DND-41 (cell line): ENCODE measurements at regions not wholly inside any gene's neighbourhood (a gene's known extent, or its start where the extent isn't known, plus 50 kb on each side); places are given as distances from the start of the nearest gene placed in this dataset.

ENCODE experiments used
- ATAC-seq: fragments of 200-7000 bp; cut with Tn5 transposase; 3 replicates; pipeline ENCODE4 v1.9.1; 2021; ENCODE audit warnings: low read depth; ENCODE audit not compliant: insufficient read depth
- DNase-seq: peaks from one replicate; pipeline ENCODE4 v3.0.0-alpha.2; 2020
- H2AFZ ChIP-seq: 2 replicates; pipeline ENCODE4 v1.6.0; 2012; ENCODE audit warnings: low read depth, low read length
- H3K27ac ChIP-seq: 2 replicates; pipeline ENCODE4 v1.5.1; 2012; ENCODE audit warnings: low read length, inconsistent platforms
- H3K27me3 ChIP-seq: fragments of 200-600 bp; sonication (generic); 2 replicates; pipeline ENCODE4 v1.6.0; 2012; ENCODE audit warnings: low read length, mild to moderate bottlenecking, inconsistent platforms; ENCODE audit not compliant: insufficient read depth, poor library complexity
- H3K36me3 ChIP-seq: 2 replicates; pipeline ENCODE4 v1.5.1; 2012; ENCODE audit warnings: low read length, inconsistent platforms; ENCODE audit not compliant: insufficient read depth
- H3K4me1 ChIP-seq: 2 replicates; pipeline ENCODE4 v1.5.1; 2012; ENCODE audit warnings: mild to moderate bottlenecking, low read length; ENCODE audit not compliant: insufficient read depth
- H3K4me2 ChIP-seq: 2 replicates; pipeline ENCODE4 v1.6.0; 2012; ENCODE audit warnings: mild to moderate bottlenecking, moderate library complexity, low read length, inconsistent platforms; ENCODE audit not compliant: insufficient read depth
- H3K4me3 ChIP-seq, 2 experiments: fragments of 200-600 bp in 1 of 2; shearing (Covaris generic) in 1 of 2; 2 replicates each; pipeline ENCODE4 v1.5.1; 2012 to 2016; ENCODE audit warnings: inconsistent platforms in 2 of 2, low read length in 2 of 2, mild to moderate bottlenecking in 2 of 2, low read depth in 1 of 2, moderate library complexity in 1 of 2
- H3K79me2 ChIP-seq: 2 replicates; pipeline ENCODE4 v1.6.0; 2012; ENCODE audit warnings: low read length, inconsistent platforms; ENCODE audit not compliant: insufficient read depth
- H3K9ac ChIP-seq: 2 replicates; pipeline ENCODE4 v1.6.0; 2012; ENCODE audit warnings: low read depth, mild to moderate bottlenecking, inconsistent platforms, low read length, moderate library complexity
- H3K9me3 ChIP-seq: 2 replicates; pipeline ENCODE4 v1.5.1; 2012; ENCODE audit warnings: low read length, moderate library complexity, mild to moderate bottlenecking, inconsistent platforms; ENCODE audit not compliant: insufficient read depth, severe bottlenecking
- H4K20me1 ChIP-seq: 2 replicates; pipeline ENCODE4 v1.6.0; 2012; ENCODE audit warnings: low read length; ENCODE audit not compliant: insufficient read depth
- CTCF ChIP-seq: IDR thresholded peaks from 2 replicates; pipeline ENCODE4 v1.5.1; 2012; ENCODE audit warnings: borderline replicate concordance, low read length, moderate library complexity, mild to moderate bottlenecking; ENCODE audit not compliant: poor library complexity, severe bottlenecking; ENCODE audit errors: extremely low read depth
- EZH2 ChIP-seq: IDR thresholded peaks from 3 replicates; pipeline ENCODE4 v1.6.1; 2012; ENCODE audit warnings: borderline replicate concordance, low read depth, mild to moderate bottlenecking, moderate library complexity, low read length, inconsistent platforms; ENCODE audit not compliant: severe bottlenecking

- H3K4me2 ChIP-seq: no peak overlapping the region
- H3K4me3 ChIP-seq: no peak overlapping the region
- no peaks in the 10 kb centered on the region for H3K27me3 ChIP-seq
- TF ChIP-seq EZH2: no peak
- no peak for TF ChIP-seq CTCF
- DNase-seq (no peak), ATAC-seq (no peak)
- H4K20me1 ChIP-seq: no peaks in the 10 kb centered on the region
- no peaks in the 10 kb centered on the region for H3K79me2 ChIP-seq
- H2AFZ ChIP-seq: no peak overlapping the region
- H3K9ac ChIP-seq: no peak overlapping the region
- H3K9me3 ChIP-seq: no peaks in the 10 kb centered on the region
- H3K4me1 ChIP-seq: peaks cover 10% of the 10 kb centered on the region; the same call in 1 of the 2 replicates
- no peaks in the 10 kb centered on the region for H3K36me3 ChIP-seq
- no peak overlapping the region for H3K27ac ChIP-seq
Observed at GRCh38 chr3:148493631-148494030, 204.1 kb upstream of the AGTR1 start.

- Histone ChIP-seq H2AFZ (no peak overlapping the region), H3K4me1 (peaks cover 10% of the 10 kb centered on the region; the same call in 1 of the 2 replicates), H3K79me2 (no peaks in the 10 kb centered on the region), H3K27me3 (no peaks in the 10 kb centered on the region), H4K20me1 (no peaks in the 10 kb centered on the region), H3K9me3 (no peaks in the 10 kb centered on the region), H3K9ac (no peak overlapping the region), H3K36me3 (no peaks in the 10 kb centered on the region), H3K27ac (no peak overlapping the region), H3K4me3 (no peak overlapping the region), H3K4me2 (no peak overlapping the region)
- no peak for TF ChIP-seq EZH2
- ATAC-seq (no peak), DNase-seq (no peak)
Observed at GRCh38 chr3:148494451-148494850, 203.3 kb upstream of the AGTR1 start.

- H3K79me2 ChIP-seq: no peaks in the 10 kb centered on the region
- no peak overlapping the region for H3K4me2 ChIP-seq
- DNase-seq (no peak), ATAC-seq (no peak)
- no peaks in the 10 kb centered on the region for H3K36me3 ChIP-seq
- no peaks in the 10 kb centered on the region for H4K20me1 ChIP-seq
- H3K9me3 ChIP-seq: no peaks in the 10 kb centered on the region
- H3K27me3 ChIP-seq: no peaks in the 10 kb centered on the region
- H2AFZ ChIP-seq: no peak overlapping the region
- no peak overlapping the region for H3K9ac ChIP-seq
- no peak overlapping the region for H3K4me3 ChIP-seq
- TF ChIP-seq EZH2 (no peak), CTCF (no peak)
- H3K27ac ChIP-seq: no peak overlapping the region
- H3K4me1 ChIP-seq: no peaks in the 10 kb centered on the region
Observed at GRCh38 chr3:148500881-148501280, 196.8 kb upstream of the AGTR1 start.

GRCh38 chr3:148510116-148510515 lies 187.6 kb upstream of the AGTR1 start:
- Histone ChIP-seq H3K27me3 (no peaks in the 10 kb centered on the region), H3K36me3 (no peaks in the 10 kb centered on the region), H3K9me3 (no peaks in the 10 kb centered on the region), H3K4me1 (no peaks in the 10 kb centered on the region), H3K79me2 (no peaks in the 10 kb centered on the region), H3K27ac (no peak overlapping the region), H3K9ac (no peak overlapping the region), H2AFZ (no peak overlapping the region), H3K4me3 (no peak overlapping the region), H4K20me1 (no peaks in the 10 kb centered on the region), H3K4me2 (no peak overlapping the region)
- ATAC-seq: no peak
- no peak for DNase-seq
- TF ChIP-seq EZH2: no peak
- no peak for TF ChIP-seq CTCF
